HuH-7 (cell line): ENCODE measurements at regions not wholly inside any gene's neighbourhood (a gene's known extent, or its start where the extent isn't known, plus 50 kb on each side); places are given as distances from the start of the nearest gene placed in this dataset.
"Not testable (repeated sequence)": the region's sequence is repeated elsewhere in the genome, so short reads cannot be mapped to it uniquely, and the experiment has no call there.

ENCODE experiments used
- DNase-seq: peaks from one replicate; pipeline ENCODE4 v3.0.0; 2011; ENCODE audit warnings: low spot score

- no peak for DNase-seq
Measured at GRCh38 chr2:7758073-7758759, 841.0 kb downstream of the RNF144A start.

- no peak for DNase-seq
Measured at GRCh38 chr2:7759898-7760297, 842.7 kb downstream of the RNF144A start.

GRCh38 chr2:7763418-7763817 lies 846.2 kb downstream of the RNF144A start:
- DNase-seq: not testable (repeated sequence)

GRCh38 chr2:7765236-7765635 lies 848.0 kb downstream of the RNF144A start:
- no peak for DNase-seq

- no peak for DNase-seq
Measured at GRCh38 chr2:7766088-7766722, 849.0 kb downstream of the RNF144A start.

- DNase-seq: no peak
Measured at GRCh38 chr2:7766978-7767565, 849.9 kb downstream of the RNF144A start.

- no peak for DNase-seq
Measured at GRCh38 chr2:7767902-7768301, 850.7 kb downstream of the RNF144A start.

GRCh38 chr2:7771781-7772180 lies 854.6 kb downstream of the RNF144A start:
- no peak for DNase-seq

GRCh38 chr2:7773362-7774360 lies 856.4 kb downstream of the RNF144A start:
- DNase-seq: no peak

GRCh38 chr2:7774481-7774880 lies 857.3 kb downstream of the RNF144A start:
- DNase-seq: no peak

GRCh38 chr2:7777668-7778067 lies 860.5 kb downstream of the RNF144A start:
- DNase-seq: no peak

GRCh38 chr2:7780321-7780720 lies 863.1 kb downstream of the RNF144A start:
- DNase-seq: no peak

GRCh38 chr2:7785700-7786099 lies 868.5 kb downstream of the RNF144A start:
- no peak for DNase-seq

GRCh38 chr2:7788736-7789135 lies 871.5 kb downstream of the RNF144A start:
- DNase-seq: no peak

- DNase-seq: no peak
Measured at GRCh38 chr2:7792031-7792651, 874.9 kb downstream of the RNF144A start.

GRCh38 chr2:7795778-7796563 lies 878.8 kb downstream of the RNF144A start:
- DNase-seq: no peak

GRCh38 chr2:7800031-7800430 lies 881.8 kb upstream of the ID2 start:
- no peak for DNase-seq

- no peak for DNase-seq
Measured at GRCh38 chr2:7801212-7801611, 880.6 kb upstream of the ID2 start.

GRCh38 chr2:7803515-7803914 lies 878.3 kb upstream of the ID2 start:
- DNase-seq: no peak

- DNase-seq: peak; percentile 12
Measured at GRCh38 chr2:7809640-7810039, 872.2 kb upstream of the ID2 start.

- DNase-seq: no peak
Measured at GRCh38 chr2:7811073-7811472, 870.8 kb upstream of the ID2 start.
